ENCODE measurements at regions not wholly inside any gene's neighbourhood (a gene's known extent, or its start where the extent isn't known, plus 50 kb on each side); places are given as distances from the start of the nearest gene placed in this dataset.
"Not testable (repeated sequence)": the region's sequence is repeated elsewhere in the genome, so short reads cannot be mapped to it uniquely, and the experiment has no call there.

- peak; percentile 36 for DNase-seq (ENCODE audit: low read depth)
Observed at GRCh38 chr6:17012421-17013225, 89.2 kb upstream of the STMND1 start.

GRCh38 chr6:17011985-17012384 lies 89.9 kb upstream of the STMND1 start:
- no peak for DNase-seq (ENCODE audit: low read depth)

GRCh38 chr6:17007749-17008148 lies 94.1 kb upstream of the STMND1 start:
- DNase-seq (ENCODE audit: low read depth): no peak

GRCh38 chr6:17006543-17006942 lies 95.3 kb upstream of the STMND1 start:
- no peak for DNase-seq (ENCODE audit: low read depth)

- no peak for DNase-seq (ENCODE audit: low read depth)
Observed at GRCh38 chr6:17004269-17004668, 97.6 kb upstream of the STMND1 start.

- DNase-seq (ENCODE audit: low read depth): no peak
Observed at GRCh38 chr6:17002123-17002522, 99.7 kb upstream of the STMND1 start.

GRCh38 chr6:17001188-17001587 lies 100.7 kb upstream of the STMND1 start:
- no peak for DNase-seq (ENCODE audit: low read depth)

- DNase-seq (ENCODE audit: low read depth): no peak
Observed at GRCh38 chr6:16999491-17000436, 102.1 kb upstream of the STMND1 start.

- no peak for DNase-seq (ENCODE audit: low read depth)
Observed at GRCh38 chr6:16998461-16998860, 103.4 kb upstream of the STMND1 start.

- no peak for DNase-seq (ENCODE audit: low read depth)
Observed at GRCh38 chr6:16995511-16996250, 106.2 kb upstream of the STMND1 start.

GRCh38 chr6:16993396-16993795 lies 108.5 kb upstream of the STMND1 start:
- DNase-seq (ENCODE audit: low read depth): no peak

GRCh38 chr6:16991981-16992629 lies 109.7 kb upstream of the STMND1 start:
- DNase-seq (ENCODE audit: low read depth): no peak

GRCh38 chr6:16989976-16990375 lies 111.9 kb upstream of the STMND1 start:
- not testable (repeated sequence) for DNase-seq (ENCODE audit: low read depth)

- DNase-seq (ENCODE audit: low read depth): no peak
Observed at GRCh38 chr6:16989382-16989781, 112.5 kb upstream of the STMND1 start.

GRCh38 chr6:16987996-16988395 lies 113.9 kb upstream of the STMND1 start:
- DNase-seq (ENCODE audit: low read depth): no peak

- DNase-seq (ENCODE audit: low read depth): no peak
Observed at GRCh38 chr6:16985513-16986284, 116.2 kb upstream of the STMND1 start.

GRCh38 chr6:16982807-16983206 lies 119.0 kb upstream of the STMND1 start:
- peak; percentile 89 for DNase-seq (ENCODE audit: low read depth)

- DNase-seq (ENCODE audit: low read depth): no peak
Observed at GRCh38 chr6:16979677-16980370, 122.0 kb upstream of the STMND1 start.

GRCh38 chr6:16978686-16979085 lies 123.2 kb upstream of the STMND1 start:
- no peak for DNase-seq (ENCODE audit: low read depth)

Measured in non-pigmented ciliary epithelial cell (primary cell).